ENCODE measurements at regions not wholly inside any gene's neighbourhood (a gene's known extent, or its start where the extent isn't known, plus 50 kb on each side); places are given as distances from the start of the nearest gene placed in this dataset.

GRCh38 chr13:69603144-69603853 is 504.3 kb upstream of the ATXN8OS start:
- Histone ChIP-seq H3K27ac (ENCODE audit: insufficient read depth, low read length) (no peak overlapping the region), H3K79me2 (ENCODE audit: control insufficient read depth, insufficient read depth, low read length) (no peaks in the 10 kb centered on the region), H2AFZ (ENCODE audit: low read length) (no peak overlapping the region), H4K20me1 (ENCODE audit: control insufficient read depth, extremely low read depth, insufficient read depth, low read length) (no peaks in the 10 kb centered on the region), H3K27me3 (ENCODE audit: control insufficient read depth, insufficient read depth, low read length) (no peaks in the 10 kb centered on the region), H3K4me1 (ENCODE audit: control insufficient read depth, extremely low read depth, insufficient read depth, low read length) (no peaks in the 10 kb centered on the region), H3K4me3 (replicated peaks in 1 of 4; ENCODE audit: control extremely low read depth in 1 of 4, insufficient read depth in 1 of 4, low read depth in 3 of 4, low read length in 4 of 4) (no peak overlapping the region), H3K4me2 (ENCODE audit: extremely low read depth, insufficient read depth, low read length) (no peak overlapping the region), H3K9me3 (ENCODE audit: control insufficient read depth, insufficient read depth, low read depth, low read length) (no peaks in the 10 kb centered on the region), H3K36me3 (ENCODE audit: control insufficient read depth, insufficient read depth, low read length) (no peaks in the 10 kb centered on the region), H3K9ac (ENCODE audit: insufficient read depth, low read length) (no peak overlapping the region)
- no peak for DNase-seq (ENCODE audit: low read depth in 2 of 2)
- TF ChIP-seq CTCF (conservative IDR thresholded peaks at IDR 0.05 in 1 of 2, IDR thresholded peaks at IDR 0.05 in 1 of 2; ENCODE audit: low read depth in 1 of 2, low read length in 2 of 2) (no peak), EZH2 (IDR thresholded peaks at IDR 0.05; ENCODE audit: low read length, missing control alignments) (no peak)

- TF ChIP-seq EZH2 (IDR thresholded peaks at IDR 0.05; ENCODE audit: low read length, missing control alignments) (no peak), CTCF (conservative IDR thresholded peaks at IDR 0.05 in 1 of 2, IDR thresholded peaks at IDR 0.05 in 1 of 2; ENCODE audit: low read depth in 1 of 2, low read length in 2 of 2) (no peak)
- DNase-seq (ENCODE audit: low read depth in 2 of 2) = no peak
- Histone ChIP-seq H2AFZ (ENCODE audit: low read length) (no peak overlapping the region), H3K4me1 (ENCODE audit: control insufficient read depth, extremely low read depth, insufficient read depth, low read length) (no peaks in the 10 kb centered on the region), H3K9ac (ENCODE audit: insufficient read depth, low read length) (no peak overlapping the region), H4K20me1 (ENCODE audit: control insufficient read depth, extremely low read depth, insufficient read depth, low read length) (no peaks in the 10 kb centered on the region), H3K4me2 (ENCODE audit: extremely low read depth, insufficient read depth, low read length) (no peak overlapping the region), H3K27ac (ENCODE audit: insufficient read depth, low read length) (no peak overlapping the region), H3K79me2 (ENCODE audit: control insufficient read depth, insufficient read depth, low read length) (no peaks in the 10 kb centered on the region), H3K9me3 (ENCODE audit: control insufficient read depth, insufficient read depth, low read depth, low read length) (no peaks in the 10 kb centered on the region), H3K4me3 (replicated peaks in 1 of 4; ENCODE audit: control extremely low read depth in 1 of 4, insufficient read depth in 1 of 4, low read depth in 3 of 4, low read length in 4 of 4) (no peak overlapping the region), H3K27me3 (ENCODE audit: control insufficient read depth, insufficient read depth, low read length) (no peaks in the 10 kb centered on the region), H3K36me3 (ENCODE audit: control insufficient read depth, insufficient read depth, low read length) (no peaks in the 10 kb centered on the region)
These were observed 506.0 kb upstream of the ATXN8OS start for GRCh38 chr13:69601661-69602060.

GRCh38 chr13:69600811-69601210 is 506.8 kb upstream of the ATXN8OS start:
- Histone ChIP-seq H3K4me2 (ENCODE audit: extremely low read depth, insufficient read depth, low read length) (no peak overlapping the region), H3K9me3 (ENCODE audit: control insufficient read depth, insufficient read depth, low read depth, low read length) (no peaks in the 10 kb centered on the region), H3K4me3 (replicated peaks in 1 of 4; ENCODE audit: control extremely low read depth in 1 of 4, insufficient read depth in 1 of 4, low read depth in 3 of 4, low read length in 4 of 4) (no peak overlapping the region), H3K4me1 (ENCODE audit: control insufficient read depth, extremely low read depth, insufficient read depth, low read length) (no peaks in the 10 kb centered on the region), H3K9ac (ENCODE audit: insufficient read depth, low read length) (no peak overlapping the region), H3K27ac (ENCODE audit: insufficient read depth, low read length) (no peak overlapping the region), H4K20me1 (ENCODE audit: control insufficient read depth, extremely low read depth, insufficient read depth, low read length) (no peaks in the 10 kb centered on the region), H3K36me3 (ENCODE audit: control insufficient read depth, insufficient read depth, low read length) (no peaks in the 10 kb centered on the region), H3K79me2 (ENCODE audit: control insufficient read depth, insufficient read depth, low read length) (no peaks in the 10 kb centered on the region), H3K27me3 (ENCODE audit: control insufficient read depth, insufficient read depth, low read length) (no peaks in the 10 kb centered on the region), H2AFZ (ENCODE audit: low read length) (no peak overlapping the region)
- TF ChIP-seq EZH2 (IDR thresholded peaks at IDR 0.05; ENCODE audit: low read length, missing control alignments) (no peak), CTCF (conservative IDR thresholded peaks at IDR 0.05 in 1 of 2, IDR thresholded peaks at IDR 0.05 in 1 of 2; ENCODE audit: low read depth in 1 of 2, low read length in 2 of 2) (no peak)
- no peak for DNase-seq (ENCODE audit: low read depth in 2 of 2)

Data from fibroblast of lung (primary cell).